ENCODE measurements at regions not wholly inside any gene's neighbourhood (a gene's known extent, or its start where the extent isn't known, plus 50 kb on each side); places are given as distances from the start of the nearest gene placed in this dataset.

GRCh38 chr4:35500812-35501211 is 743.5 kb downstream of the ARAP2 start:
- no peaks in the 10 kb centered on the region for H3K27me3 ChIP-seq (replicated peaks in 1 of 2; ENCODE audit: control insufficient read depth in 2 of 2, extremely low read depth in 1 of 2, insufficient read depth in 2 of 2, low read length in 1 of 2)
- H3K4me1 ChIP-seq (ENCODE audit: control insufficient read depth in 1 of 2, extremely low read depth in 1 of 2, insufficient read depth in 2 of 2, low read length in 2 of 2), result no peaks in the 10 kb centered on the region
- Mint-ChIP-seq H3K27ac (no peak overlapping the region), H3K36me3 (no peaks in the 10 kb centered on the region), H3K9me3 (peaks cover 0 to 4% (median 1%) of the 10 kb centered on the region in 3 donors), H3K4me1 (no peaks in the 10 kb centered on the region), H3K4me3 (no peak overlapping the region), H3K27me3 (no peaks in the 10 kb centered on the region)
- no peak overlapping the region for H3K4me3 ChIP-seq (ENCODE audit: control insufficient read depth in 1 of 2, extremely low read depth in 1 of 2, low read length in 1 of 2)
- no peaks in the 10 kb centered on the region for H3K9me3 ChIP-seq
- no peaks in the 10 kb centered on the region for H3K36me3 ChIP-seq (ENCODE audit: control insufficient read depth in 2 of 2, extremely low read depth in 1 of 2, insufficient read depth in 1 of 2, low read length in 1 of 2)
- no CpG with 5 or more reads among the region's 2 CpGs for WGBS (ENCODE audit: insufficient coverage)
- POLR2A ChIA-PET, result no interaction called here
- CTCF ChIA-PET, result no interaction called here
- no peak overlapping the region for H3K27ac ChIP-seq (ENCODE audit: low read length)
- no peak for ATAC-seq (replicated peaks in 1 of 4)
- DNase-seq, result no peak

GRCh38 chr4:35503435-35503834 is 740.9 kb downstream of the ARAP2 start:
- H3K27me3 Mint-ChIP-seq, result no peaks in the 10 kb centered on the region
- no peak overlapping the region for H3K4me3 ChIP-seq (ENCODE audit: control insufficient read depth in 1 of 2, extremely low read depth in 1 of 2, low read length in 1 of 2)
- no peaks in the 10 kb centered on the region for H3K4me1 ChIP-seq (ENCODE audit: control insufficient read depth in 1 of 2, extremely low read depth in 1 of 2, insufficient read depth in 2 of 2, low read length in 2 of 2)
- H3K9me3 ChIP-seq, result no peaks in the 10 kb centered on the region
- H3K4me1 Mint-ChIP-seq, result no peaks in the 10 kb centered on the region
- H3K36me3 Mint-ChIP-seq, result no peaks in the 10 kb centered on the region
- no peak overlapping the region for H3K27ac ChIP-seq (ENCODE audit: low read length)
- H3K9me3 Mint-ChIP-seq, result peaks cover 0 to 7% (median 3%) of the 10 kb centered on the region in 3 donors
- no peak for DNase-seq
- ATAC-seq (replicated peaks in 1 of 4), result no peak
- H3K27me3 ChIP-seq (replicated peaks in 1 of 2; ENCODE audit: control insufficient read depth in 2 of 2, extremely low read depth in 1 of 2, insufficient read depth in 2 of 2, low read length in 1 of 2), result no peaks in the 10 kb centered on the region
- ChIA-PET CTCF (interaction anchor here in 1 of 2 donors (0.6 kb wide), 1 partner anchor 381 kb away, joined by 4 read pairs; no protein-coding TSS in a partner anchor), POLR2A (no interaction called here)
- WGBS (ENCODE audit: insufficient coverage), result no CpG with 5 or more reads among the region's 1 CpG
- H3K27ac Mint-ChIP-seq, result no peak overlapping the region
- no peak overlapping the region for H3K4me3 Mint-ChIP-seq
- H3K36me3 ChIP-seq (ENCODE audit: control insufficient read depth in 2 of 2, extremely low read depth in 1 of 2, insufficient read depth in 1 of 2, low read length in 1 of 2), result no peaks in the 10 kb centered on the region

DNA sequence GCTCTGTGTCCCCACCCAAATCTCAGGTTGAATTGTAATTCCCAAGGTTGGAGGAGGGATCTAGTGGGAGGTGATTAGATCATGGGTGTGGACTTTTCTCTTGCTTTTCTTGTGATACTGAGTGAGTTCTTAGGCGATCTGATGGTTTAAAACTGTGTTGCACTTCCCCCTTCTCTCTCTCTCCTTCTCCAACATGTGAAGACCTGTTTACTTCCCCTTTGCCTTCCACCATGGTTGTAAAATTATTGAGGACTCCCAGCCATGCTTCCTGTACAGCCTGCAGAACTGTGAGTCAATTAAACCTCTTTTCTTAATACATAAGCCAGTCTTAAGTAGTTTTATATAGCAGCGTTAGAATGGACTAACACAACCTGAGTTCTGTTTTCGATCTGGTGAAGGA is 738.2 kb downstream of the ARAP2 start:
- CTCF ChIA-PET, result interaction anchor here in 1 of 2 donors (0.5 kb wide), 1 partner anchor 17 kb away, joined by 3 read pairs; no protein-coding TSS in a partner anchor
- H3K27ac ChIP-seq (ENCODE audit: low read length), result no peak overlapping the region
- no peak overlapping the region for H3K27ac Mint-ChIP-seq
- H3K4me3 ChIP-seq (ENCODE audit: control insufficient read depth in 1 of 2, extremely low read depth in 1 of 2, low read length in 1 of 2), result no peak overlapping the region
- H3K27me3 ChIP-seq (replicated peaks in 1 of 2; ENCODE audit: control insufficient read depth in 2 of 2, extremely low read depth in 1 of 2, insufficient read depth in 2 of 2, low read length in 1 of 2), result no peaks in the 10 kb centered on the region
- no peaks in the 10 kb centered on the region for H3K4me1 ChIP-seq (ENCODE audit: control insufficient read depth in 1 of 2, extremely low read depth in 1 of 2, insufficient read depth in 2 of 2, low read length in 2 of 2)
- 90% methylated on average over 2 of the region's 3 CpGs for WGBS (ENCODE audit: insufficient coverage)
- H3K36me3 Mint-ChIP-seq, result no peaks in the 10 kb centered on the region
- H3K4me1 Mint-ChIP-seq, result no peaks in the 10 kb centered on the region
- no peaks in the 10 kb centered on the region for H3K27me3 Mint-ChIP-seq
- ATAC-seq (replicated peaks in 1 of 4) (no peak), DNase-seq (no peak)
- H3K9me3 ChIP-seq, result no peaks in the 10 kb centered on the region
- POLR2A ChIA-PET, result no interaction called here
- H3K9me3 Mint-ChIP-seq, result peaks cover 0 to 7% (median 3%) of the 10 kb centered on the region in 3 donors
- H3K4me3 Mint-ChIP-seq, result no peak overlapping the region
- H3K36me3 ChIP-seq (ENCODE audit: control insufficient read depth in 2 of 2, extremely low read depth in 1 of 2, insufficient read depth in 1 of 2, low read length in 1 of 2), result no peaks in the 10 kb centered on the region

- no peaks in the 10 kb centered on the region for H3K4me1 Mint-ChIP-seq
- CTCF ChIA-PET, result no interaction called here
- WGBS (ENCODE audit: insufficient coverage), result no CpG with 5 or more reads among the region's 4 CpGs
- POLR2A ChIA-PET, result no interaction called here
- H3K27me3 Mint-ChIP-seq, result no peaks in the 10 kb centered on the region
- no peak for ATAC-seq (replicated peaks in 1 of 4)
- H3K36me3 Mint-ChIP-seq, result no peaks in the 10 kb centered on the region
- H3K4me1 ChIP-seq (ENCODE audit: control insufficient read depth in 1 of 2, extremely low read depth in 1 of 2, insufficient read depth in 2 of 2, low read length in 2 of 2), result no peaks in the 10 kb centered on the region
- H3K27me3 ChIP-seq (replicated peaks in 1 of 2; ENCODE audit: control insufficient read depth in 2 of 2, extremely low read depth in 1 of 2, insufficient read depth in 2 of 2, low read length in 1 of 2), result no peaks in the 10 kb centered on the region
- peaks cover 0 to 2% (median 0%) of the 10 kb centered on the region in 3 donors for H3K9me3 Mint-ChIP-seq
- no peak overlapping the region for H3K4me3 Mint-ChIP-seq
- no peak for DNase-seq
- no peak overlapping the region for H3K4me3 ChIP-seq (ENCODE audit: control insufficient read depth in 1 of 2, extremely low read depth in 1 of 2, low read length in 1 of 2)
- no peak overlapping the region for H3K27ac ChIP-seq (ENCODE audit: low read length)
- no peaks in the 10 kb centered on the region for H3K9me3 ChIP-seq
- no peaks in the 10 kb centered on the region for H3K36me3 ChIP-seq (ENCODE audit: control insufficient read depth in 2 of 2, extremely low read depth in 1 of 2, insufficient read depth in 1 of 2, low read length in 1 of 2)
- H3K27ac Mint-ChIP-seq, result no peak overlapping the region
These were observed 732.5 kb downstream of the ARAP2 start for GRCh38 chr4:35511851-35512250.

GRCh38 chr4:35516102-35516501 is 728.2 kb downstream of the ARAP2 start:
- no peak overlapping the region for H3K27ac ChIP-seq (ENCODE audit: low read length)
- WGBS (ENCODE audit: insufficient coverage), result no CpG with 5 or more reads among the region's 1 CpG
- peaks cover 0 to 6% (median 5%) of the 10 kb centered on the region in 3 donors for H3K9me3 Mint-ChIP-seq
- CTCF ChIA-PET, result no interaction called here
- no peak overlapping the region for H3K4me3 Mint-ChIP-seq
- DNase-seq (no peak), ATAC-seq (replicated peaks in 1 of 4) (no peak)
- H3K4me1 ChIP-seq (ENCODE audit: control insufficient read depth in 1 of 2, extremely low read depth in 1 of 2, insufficient read depth in 2 of 2, low read length in 2 of 2), result no peaks in the 10 kb centered on the region
- no peak overlapping the region for H3K27ac Mint-ChIP-seq
- no peaks in the 10 kb centered on the region for H3K4me1 Mint-ChIP-seq
- H3K9me3 ChIP-seq, result no peaks in the 10 kb centered on the region
- H3K36me3 Mint-ChIP-seq, result no peaks in the 10 kb centered on the region
- POLR2A ChIA-PET, result no interaction called here
- no peaks in the 10 kb centered on the region for H3K36me3 ChIP-seq (ENCODE audit: control insufficient read depth in 2 of 2, extremely low read depth in 1 of 2, insufficient read depth in 1 of 2, low read length in 1 of 2)
- H3K27me3 Mint-ChIP-seq, result no peaks in the 10 kb centered on the region
- no peaks in the 10 kb centered on the region for H3K27me3 ChIP-seq (replicated peaks in 1 of 2; ENCODE audit: control insufficient read depth in 2 of 2, extremely low read depth in 1 of 2, insufficient read depth in 2 of 2, low read length in 1 of 2)
- no peak overlapping the region for H3K4me3 ChIP-seq (ENCODE audit: control insufficient read depth in 1 of 2, extremely low read depth in 1 of 2, low read length in 1 of 2)

- Histone ChIP-seq H3K27ac (ENCODE audit: low read length) (no peak overlapping the region), H3K36me3 (ENCODE audit: control insufficient read depth in 2 of 2, extremely low read depth in 1 of 2, insufficient read depth in 1 of 2, low read length in 1 of 2) (no peaks in the 10 kb centered on the region), H3K4me1 (ENCODE audit: control insufficient read depth in 1 of 2, extremely low read depth in 1 of 2, insufficient read depth in 2 of 2, low read length in 2 of 2) (no peaks in the 10 kb centered on the region), H3K9me3 (no peaks in the 10 kb centered on the region), H3K27me3 (replicated peaks in 1 of 2; ENCODE audit: control insufficient read depth in 2 of 2, extremely low read depth in 1 of 2, insufficient read depth in 2 of 2, low read length in 1 of 2) (no peaks in the 10 kb centered on the region), H3K4me3 (ENCODE audit: control insufficient read depth in 1 of 2, extremely low read depth in 1 of 2, low read length in 1 of 2) (no peak overlapping the region)
- DNase-seq (no peak), ATAC-seq (replicated peaks in 1 of 4) (no peak)
- Mint-ChIP-seq H3K27me3 (no peaks in the 10 kb centered on the region), H3K4me1 (no peaks in the 10 kb centered on the region), H3K27ac (no peak overlapping the region), H3K4me3 (no peak overlapping the region), H3K36me3 (no peaks in the 10 kb centered on the region), H3K9me3 (peaks cover 0 to 14% (median 4%) of the 10 kb centered on the region in 3 donors)
- ChIA-PET POLR2A (no interaction called here), CTCF (no interaction called here)
- 100% methylated on average over 1 of the region's 1 CpG for WGBS (ENCODE audit: insufficient coverage)
These were observed 724.3 kb downstream of the ARAP2 start for GRCh38 chr4:35520059-35520458.

- no peak for ATAC-seq (replicated peaks in 1 of 4)
- no peak overlapping the region for H3K4me3 Mint-ChIP-seq
These were observed 722.6 kb downstream of the ARAP2 start for GRCh38 chr4:35521682-35522081.

More at GRCh38 chr4:35521682-35522081, 722.6 kb downstream of the ARAP2 start:
- ChIA-PET POLR2A (no interaction called here), CTCF (interaction anchor here in 1 of 2 donors (0.6 kb wide), 1 partner anchor 251 kb away, joined by 4 read pairs; no protein-coding TSS in a partner anchor)
- H3K9me3 Mint-ChIP-seq, result peaks cover 0 to 14% (median 4%) of the 10 kb centered on the region in 3 donors
- no peak overlapping the region for H3K27ac Mint-ChIP-seq
- Histone ChIP-seq H3K27me3 (replicated peaks in 1 of 2; ENCODE audit: control insufficient read depth in 2 of 2, extremely low read depth in 1 of 2, insufficient read depth in 2 of 2, low read length in 1 of 2) (no peaks in the 10 kb centered on the region), H3K27ac (ENCODE audit: low read length) (no peak overlapping the region), H3K36me3 (ENCODE audit: control insufficient read depth in 2 of 2, extremely low read depth in 1 of 2, insufficient read depth in 1 of 2, low read length in 1 of 2) (no peaks in the 10 kb centered on the region), H3K4me1 (ENCODE audit: control insufficient read depth in 1 of 2, extremely low read depth in 1 of 2, insufficient read depth in 2 of 2, low read length in 2 of 2) (no peaks in the 10 kb centered on the region), H3K4me3 (ENCODE audit: control insufficient read depth in 1 of 2, extremely low read depth in 1 of 2, low read length in 1 of 2) (no peak overlapping the region), H3K9me3 (no peaks in the 10 kb centered on the region)
- WGBS (ENCODE audit: insufficient coverage), result no CpG with 5 or more reads among the region's 1 CpG
- H3K4me1 Mint-ChIP-seq, result no peaks in the 10 kb centered on the region
- H3K27me3 Mint-ChIP-seq, result no peaks in the 10 kb centered on the region
- H3K36me3 Mint-ChIP-seq, result no peaks in the 10 kb centered on the region
- DNase-seq, result no peak
